Limb (tissue), 2 donors: ENCODE measurements at regions not wholly inside any gene's neighbourhood (a gene's known extent, or its start where the extent isn't known, plus 50 kb on each side); places are given as distances from the start of the nearest gene placed in this dataset.

Source experiments
- DNase-seq, 2 donors: peaks; one replicate each; pipeline ENCODE4 v3.0.0-alpha.2; 2016; ENCODE audit errors: extremely low spot score in 2 of 2

DNA sequence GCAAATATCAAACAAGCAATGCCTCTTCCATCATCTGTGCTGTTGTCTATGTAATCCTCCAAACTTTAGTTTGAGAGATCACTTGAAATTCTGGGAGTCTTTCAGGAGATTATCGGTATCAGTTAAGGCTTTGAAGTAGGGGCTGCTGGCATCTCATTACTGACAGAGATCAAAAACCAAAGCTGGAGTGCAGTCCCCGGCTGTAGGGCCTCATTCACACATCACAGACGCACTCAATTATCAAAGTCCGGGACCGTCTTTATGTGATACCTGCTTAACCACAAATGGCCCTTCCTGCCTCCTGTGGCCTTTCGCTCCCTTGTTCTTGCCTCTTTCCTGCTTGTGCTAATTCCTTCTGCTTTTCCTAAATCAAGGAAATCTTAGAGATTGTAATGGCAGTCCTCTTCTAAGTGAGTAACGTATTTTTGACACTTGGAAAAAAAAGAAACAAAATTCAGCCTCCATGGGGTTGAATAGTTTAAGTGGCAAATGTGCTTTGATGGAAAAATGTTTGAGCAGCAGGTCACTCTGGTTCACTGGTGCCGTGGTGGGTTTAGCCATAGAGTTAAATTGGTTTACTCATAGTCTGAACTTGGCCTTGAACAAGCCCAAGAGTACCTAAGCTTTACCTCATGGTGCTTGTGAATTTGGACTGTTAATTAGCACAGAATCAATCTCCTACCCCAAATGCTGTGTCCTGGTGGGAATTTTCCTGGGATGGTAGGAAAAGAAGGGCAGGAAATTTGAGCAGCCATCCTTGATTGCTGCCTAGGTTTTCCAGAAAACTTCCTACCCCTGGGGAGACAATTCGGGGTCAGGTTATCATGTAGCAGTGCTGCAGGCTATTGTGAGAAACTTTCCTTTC is 178.9 kb upstream of the LYZL1 start:
- no peak for DNase-seq

DNA sequence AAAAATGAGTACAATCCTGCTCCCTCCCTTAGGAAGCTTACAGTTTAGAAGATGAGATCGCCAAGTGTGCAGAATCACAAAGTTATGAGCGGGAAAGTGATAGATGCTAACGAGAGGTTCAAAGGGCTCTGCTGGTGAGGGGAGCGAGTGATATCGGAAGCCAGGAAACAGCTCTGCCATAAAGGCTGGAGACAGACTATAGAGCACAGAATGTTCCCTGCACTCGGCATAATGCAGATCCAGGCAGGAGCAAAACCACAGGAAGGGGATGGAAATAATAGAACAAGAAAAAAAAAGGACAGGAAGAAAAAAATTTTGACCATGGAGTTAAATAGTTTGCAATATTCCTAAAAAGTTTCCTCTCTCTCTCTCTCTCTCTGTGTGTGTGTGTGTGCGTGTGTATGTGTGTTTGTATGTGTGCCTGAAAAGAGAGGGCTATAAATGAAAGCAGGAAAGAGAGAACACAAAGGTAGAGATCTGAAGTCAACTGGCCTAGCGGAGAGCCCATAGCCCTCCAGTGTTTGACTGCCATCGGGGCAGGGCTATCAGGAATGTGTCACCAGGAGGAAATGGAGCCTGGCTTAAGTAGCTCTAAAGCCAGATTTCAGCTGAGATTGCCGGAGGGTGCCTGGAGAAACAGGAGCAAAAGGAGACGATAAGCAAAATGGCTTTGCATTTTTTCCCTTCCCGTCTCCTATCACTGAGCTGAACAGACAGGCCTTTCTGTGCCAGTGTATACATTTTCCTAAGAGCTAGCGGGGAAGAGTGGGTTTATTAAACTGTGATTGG is 175.8 kb upstream of the LYZL1 start:
- DNase-seq = peak in 1 of 2 donors; percentile 26

DNA sequence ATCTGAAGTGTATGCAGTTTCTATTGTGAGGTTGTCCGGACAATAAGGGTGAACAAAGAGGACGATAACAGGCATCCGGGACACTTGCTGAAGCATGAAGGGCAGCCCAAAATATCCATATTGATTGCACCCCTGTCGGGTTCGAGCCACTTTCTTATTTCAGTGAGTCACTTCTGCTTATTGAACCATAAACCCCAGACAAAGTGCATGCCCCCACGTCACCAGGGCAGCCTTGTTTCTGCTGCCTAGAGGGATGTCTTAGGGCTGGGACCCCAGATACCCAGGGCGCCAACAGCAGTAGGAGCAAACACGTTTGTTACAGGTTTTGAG is 175.3 kb upstream of the LYZL1 start:
- DNase-seq = no peak

DNA sequence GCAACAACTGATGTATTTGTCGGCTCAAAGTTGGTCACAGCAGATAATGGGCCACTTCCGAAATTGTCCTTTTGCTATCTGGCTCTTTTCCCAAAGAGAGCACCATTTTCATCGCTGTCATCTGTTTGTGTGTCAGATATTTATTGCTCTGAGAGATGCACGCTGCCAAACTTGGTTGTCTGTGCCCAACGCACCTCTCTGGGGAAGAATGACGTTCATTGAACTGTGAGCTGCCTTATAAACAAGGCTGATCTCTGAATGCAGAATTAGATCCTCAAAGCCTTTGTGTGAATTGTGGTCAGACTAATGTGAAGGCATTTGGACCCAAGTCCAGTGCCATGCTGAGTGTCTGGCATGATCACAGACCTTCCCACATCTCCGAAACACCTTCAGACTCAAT is 174.7 kb upstream of the LYZL1 start:
- DNase-seq = no peak

DNA sequence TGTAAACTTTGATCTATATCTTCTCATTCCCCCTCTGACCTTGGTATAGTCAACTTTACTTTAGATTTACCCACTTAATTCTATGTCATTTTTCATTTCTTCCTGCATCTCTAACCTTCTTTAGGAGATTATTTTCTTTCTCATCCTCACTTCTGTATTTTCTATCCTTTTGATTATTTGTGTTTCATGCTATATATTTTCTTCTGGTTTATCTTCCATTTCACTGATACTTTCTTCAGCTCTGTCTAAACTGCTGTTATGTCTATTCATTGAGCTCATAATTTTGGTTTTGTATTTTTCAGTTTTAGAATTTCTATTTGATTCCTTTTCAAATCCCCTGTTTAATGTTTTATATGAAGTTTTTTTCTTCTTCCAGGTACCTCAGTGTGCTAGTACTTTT is 171.1 kb upstream of the LYZL1 start:
- DNase-seq = no peak

GRCh38 chr10:29119374-29119773 is 169.5 kb upstream of the LYZL1 start:
- peak in 1 of 2 donors; percentile 49 for DNase-seq

DNA sequence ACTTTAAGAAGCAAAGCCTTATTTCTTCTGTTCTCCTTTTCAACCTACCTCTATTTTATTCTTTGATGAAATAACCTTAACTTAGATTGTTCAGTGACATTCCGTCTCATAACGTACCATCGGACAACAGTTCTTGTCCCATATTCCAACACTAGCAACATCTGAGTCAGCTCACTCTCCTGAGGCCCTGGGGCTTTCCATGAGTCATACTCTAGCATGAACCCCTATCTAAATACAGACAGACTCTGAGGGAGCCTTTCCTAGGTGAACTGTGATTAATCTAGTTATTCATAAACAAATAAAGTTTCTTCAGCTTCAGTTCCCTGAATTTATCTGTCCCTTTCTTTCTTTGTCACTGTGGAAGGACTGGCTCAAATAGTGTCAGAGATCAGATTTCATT is 168.7 kb upstream of the LYZL1 start:
- no peak for DNase-seq

DNA sequence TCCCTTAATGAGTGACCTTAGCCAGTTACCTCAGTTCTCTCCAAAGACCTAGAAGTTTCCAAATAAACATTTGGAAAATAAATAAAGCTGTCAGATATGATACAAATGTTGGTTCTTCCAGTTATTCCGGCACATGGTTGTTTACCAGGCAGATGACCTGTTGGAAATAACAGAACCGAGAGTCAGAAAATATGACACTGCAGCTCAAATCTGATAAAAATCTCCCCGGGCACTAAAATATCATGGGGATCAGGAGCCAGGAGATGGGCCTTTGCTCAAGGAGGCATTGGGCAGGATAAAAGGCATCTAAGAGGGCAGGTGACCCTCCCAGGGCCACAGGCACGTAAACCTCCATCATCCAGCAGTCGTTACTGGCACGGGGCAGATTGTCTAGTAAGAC is 164.0 kb upstream of the LYZL1 start:
- no peak for DNase-seq

GRCh38 chr10:29127037-29127700 is 161.7 kb upstream of the LYZL1 start:
- DNase-seq = no peak

GRCh38 chr10:29127731-29128130 is 161.1 kb upstream of the LYZL1 start:
- DNase-seq = no peak

GRCh38 chr10:29130190-29130673 is 158.6 kb upstream of the LYZL1 start:
- no peak for DNase-seq

- DNase-seq = no peak
Measured at GRCh38 chr10:29131952-29132547, 156.8 kb upstream of the LYZL1 start.

DNA sequence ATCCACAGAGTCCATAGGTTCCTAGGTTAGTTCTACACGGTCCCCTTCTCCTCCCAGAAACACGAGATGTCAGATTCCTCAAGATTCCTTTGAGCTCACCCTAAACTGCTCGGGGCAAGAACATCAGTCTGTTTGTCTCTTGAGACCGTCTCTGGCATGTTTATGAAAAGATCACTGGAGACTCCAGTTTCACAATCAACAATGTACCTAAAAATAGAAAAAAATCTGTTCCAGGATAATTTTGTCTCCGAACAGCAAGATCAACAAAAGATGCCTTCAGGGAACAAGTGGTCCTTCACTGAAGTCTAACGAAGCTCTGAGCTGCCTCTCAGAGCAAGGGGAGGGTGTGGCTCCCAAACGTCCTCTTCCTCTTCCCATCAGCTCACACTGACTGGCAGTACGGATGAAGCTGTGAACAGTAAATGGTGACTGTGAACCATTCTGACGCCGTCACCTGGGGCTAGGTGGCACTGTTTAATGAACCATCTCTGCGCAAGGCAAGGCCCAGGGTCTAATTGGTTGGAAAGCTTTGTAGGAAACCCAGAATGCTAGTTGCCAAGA is 156.2 kb upstream of the LYZL1 start:
- no peak for DNase-seq

GRCh38 chr10:29135337-29135736 is 153.5 kb upstream of the LYZL1 start:
- DNase-seq = no peak

GRCh38 chr10:29136411-29136810 is 152.5 kb upstream of the LYZL1 start:
- no peak for DNase-seq

DNA sequence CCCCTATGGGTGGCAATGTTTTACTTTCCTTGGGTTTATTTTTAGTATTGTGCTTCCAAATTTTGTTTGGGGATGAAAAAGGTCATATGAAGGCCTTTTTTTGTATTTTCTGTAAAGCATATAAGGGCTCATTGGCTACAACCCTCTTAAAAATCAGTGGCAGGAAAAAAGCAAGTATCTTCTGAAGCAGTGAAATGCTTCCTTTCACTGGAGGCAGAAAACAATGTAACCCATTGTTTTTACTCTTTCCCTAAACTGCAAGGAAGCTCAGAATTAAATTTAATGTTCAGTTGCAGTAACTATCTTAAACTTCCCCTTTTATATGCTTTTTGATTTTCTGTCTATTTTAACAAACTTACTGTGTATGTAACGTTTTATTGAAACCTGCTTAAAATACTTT is 148.7 kb upstream of the LYZL1 start:
- no peak for DNase-seq

DNA sequence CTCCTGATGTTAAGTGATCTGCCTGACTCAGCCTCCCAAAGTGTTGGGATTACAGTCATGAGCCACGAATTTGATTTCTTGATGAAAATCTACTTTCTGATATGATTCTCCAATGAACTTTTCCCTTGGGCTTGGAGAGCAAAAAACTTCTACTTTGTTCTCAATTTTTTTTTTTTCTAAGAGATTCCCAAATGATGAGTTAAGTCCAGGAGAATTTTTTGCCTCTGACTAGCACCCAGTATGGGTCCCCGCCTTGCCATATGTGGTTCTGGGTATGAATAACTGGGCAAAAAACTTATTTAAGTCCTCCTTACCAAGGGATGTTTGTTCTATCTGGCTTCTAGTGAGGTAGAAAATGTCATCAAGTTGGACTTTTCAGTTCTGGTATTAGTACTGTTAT is 147.9 kb upstream of the LYZL1 start:
- no peak for DNase-seq

- no peak for DNase-seq
Measured at GRCh38 chr10:29141761-29142160, 147.1 kb upstream of the LYZL1 start.

DNA sequence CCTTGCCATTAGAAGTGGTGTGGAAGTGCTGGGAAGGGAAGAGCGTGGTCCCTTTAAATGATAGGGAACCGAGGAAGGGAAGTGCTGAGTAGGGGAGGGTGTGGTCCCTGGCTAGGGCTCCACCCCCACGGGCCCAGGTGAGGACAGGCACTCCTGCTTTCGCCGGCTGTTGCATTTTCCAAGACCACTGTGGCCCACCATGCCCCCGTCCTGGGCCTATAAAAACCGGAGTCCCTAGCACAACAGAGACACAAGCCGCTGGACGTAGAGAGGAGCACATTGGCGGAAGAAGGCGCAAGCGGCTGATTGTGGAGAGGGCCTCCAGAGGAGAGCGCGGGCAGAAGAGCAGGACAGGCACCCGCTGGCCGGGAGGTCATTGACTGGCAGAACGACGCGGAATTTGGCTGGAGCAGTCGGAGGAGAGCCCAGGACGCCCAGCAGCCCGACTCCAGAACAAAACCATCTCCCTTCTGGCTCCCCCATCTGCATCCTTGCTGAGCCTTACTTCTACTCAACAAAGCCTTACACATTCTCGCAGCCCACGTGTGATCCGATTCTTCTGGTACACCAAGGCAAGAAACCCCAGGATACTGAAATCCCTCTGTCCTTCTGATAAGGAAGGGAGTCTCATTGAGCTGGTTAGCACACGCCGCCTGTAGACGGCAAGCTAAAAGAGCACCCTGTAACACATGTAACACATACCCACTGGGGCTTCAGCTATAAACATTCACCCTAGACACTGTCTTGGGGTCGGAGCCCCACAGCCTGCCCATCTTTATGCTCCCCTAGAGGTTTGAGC is 146.2 kb upstream of the LYZL1 start:
- no peak for DNase-seq

- DNase-seq = no peak
Measured at GRCh38 chr10:29144126-29144525, 144.7 kb upstream of the LYZL1 start.
